ENCODE measurements at regions not wholly inside any gene's neighbourhood (a gene's known extent, or its start where the extent isn't known, plus 50 kb on each side); places are given as distances from the start of the nearest gene placed in this dataset.

DNA sequence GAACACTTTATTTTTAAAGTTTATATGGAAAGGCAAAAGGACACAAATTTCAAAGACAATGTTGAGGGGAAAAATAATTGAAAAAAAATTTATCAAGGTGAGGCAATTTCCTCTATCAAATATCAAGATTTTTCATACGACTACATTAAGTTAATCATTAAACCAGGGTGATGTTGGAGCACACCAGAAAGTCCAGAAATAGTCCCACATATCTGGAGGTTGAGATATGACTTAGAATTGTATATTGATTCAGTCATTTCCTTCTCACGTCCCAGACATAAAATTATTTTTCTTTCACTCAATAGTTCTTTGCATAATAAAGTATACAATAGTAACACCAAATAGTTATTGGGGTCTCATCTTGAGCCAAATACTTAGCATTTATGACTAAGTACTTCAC is 605.1 kb downstream of the NUP35 start:
- H3K4me3 ChIP-seq = no peak overlapping the region
- intact Hi-C loops (cut with DNase I) = no loop called here
- TF ChIP-seq POLR2AphosphoS5 (IDR thresholded peaks at IDR 0.05) = no peak
- no peak for TF ChIP-seq POLR2A (IDR thresholded peaks at IDR 0.05; ENCODE audit: low read depth)
- TF ChIP-seq EP300 (IDR thresholded peaks at IDR 0.05) = no peak
- TF ChIP-seq CTCF (IDR thresholded peaks at IDR 0.05) = no peak
- no peaks in the 10 kb centered on the region for H3K4me1 ChIP-seq
- no peaks in the 10 kb centered on the region for H3K36me3 ChIP-seq
- no peaks in the 10 kb centered on the region for H3K27me3 ChIP-seq
- 45% methylated on average over 2 of the region's 2 CpGs for WGBS
- no peak overlapping the region for H3K27ac ChIP-seq (replicated peaks in 1 of 4)
- DNase-seq (ENCODE audit: extremely low spot score) = no peak
- H3K9me3 ChIP-seq = no peaks in the 10 kb centered on the region

- no peaks in the 10 kb centered on the region for H3K27me3 ChIP-seq
- no peaks in the 10 kb centered on the region for H3K4me1 ChIP-seq
- TF ChIP-seq CTCF (IDR thresholded peaks at IDR 0.05) (no peak), POLR2A (IDR thresholded peaks at IDR 0.05; ENCODE audit: low read depth) (no peak), POLR2AphosphoS5 (IDR thresholded peaks at IDR 0.05) (no peak), EP300 (IDR thresholded peaks at IDR 0.05) (no peak)
- H3K36me3 ChIP-seq = no peaks in the 10 kb centered on the region
- intact Hi-C loops (cut with DNase I) = no loop called here
- no peak for DNase-seq (ENCODE audit: extremely low spot score)
- 79% methylated on average over 2 of the region's 2 CpGs for WGBS
- H3K9me3 ChIP-seq = no peaks in the 10 kb centered on the region
- no peak overlapping the region for H3K4me3 ChIP-seq
- no peak overlapping the region for H3K27ac ChIP-seq (replicated peaks in 1 of 4)
Observed at GRCh38 chr2:183740241-183740640, 616.0 kb downstream of the NUP35 start.

GRCh38 chr2:183752571-183752970 is 628.3 kb downstream of the NUP35 start:
- H3K27ac ChIP-seq (replicated peaks in 1 of 4) = no peak overlapping the region
- H3K4me3 ChIP-seq = no peak overlapping the region
- 90% methylated on average over 3 of the region's 3 CpGs for WGBS
- H3K9me3 ChIP-seq = no peaks in the 10 kb centered on the region
- no peak for DNase-seq (ENCODE audit: extremely low spot score)
- no peaks in the 10 kb centered on the region for H3K27me3 ChIP-seq
- intact Hi-C loops (cut with DNase I) = no loop called here
- no peaks in the 10 kb centered on the region for H3K4me1 ChIP-seq
- no peaks in the 10 kb centered on the region for H3K36me3 ChIP-seq
- TF ChIP-seq POLR2A (IDR thresholded peaks at IDR 0.05; ENCODE audit: low read depth) = no peak
- TF ChIP-seq CTCF (IDR thresholded peaks at IDR 0.05) = no peak
- no peak for TF ChIP-seq POLR2AphosphoS5 (IDR thresholded peaks at IDR 0.05)

GRCh38 chr2:183759033-183759432 is 634.8 kb downstream of the NUP35 start:
- intact Hi-C loops (cut with DNase I) = no loop called here
- H3K36me3 ChIP-seq = no peaks in the 10 kb centered on the region
- H3K27ac ChIP-seq (replicated peaks in 1 of 4) = no peak overlapping the region
- TF ChIP-seq POLR2AphosphoS5 (IDR thresholded peaks at IDR 0.05) (no peak), CTCF (IDR thresholded peaks at IDR 0.05) (no peak), EP300 (IDR thresholded peaks at IDR 0.05) (no peak), POLR2A (IDR thresholded peaks at IDR 0.05; ENCODE audit: low read depth) (no peak)
- no peak for DNase-seq (ENCODE audit: extremely low spot score)
- H3K4me3 ChIP-seq = no peak overlapping the region
- H3K4me1 ChIP-seq = no peaks in the 10 kb centered on the region
- 62% methylated on average over 1 of the region's 1 CpG for WGBS
- no peaks in the 10 kb centered on the region for H3K27me3 ChIP-seq
- no peaks in the 10 kb centered on the region for H3K9me3 ChIP-seq

DNA sequence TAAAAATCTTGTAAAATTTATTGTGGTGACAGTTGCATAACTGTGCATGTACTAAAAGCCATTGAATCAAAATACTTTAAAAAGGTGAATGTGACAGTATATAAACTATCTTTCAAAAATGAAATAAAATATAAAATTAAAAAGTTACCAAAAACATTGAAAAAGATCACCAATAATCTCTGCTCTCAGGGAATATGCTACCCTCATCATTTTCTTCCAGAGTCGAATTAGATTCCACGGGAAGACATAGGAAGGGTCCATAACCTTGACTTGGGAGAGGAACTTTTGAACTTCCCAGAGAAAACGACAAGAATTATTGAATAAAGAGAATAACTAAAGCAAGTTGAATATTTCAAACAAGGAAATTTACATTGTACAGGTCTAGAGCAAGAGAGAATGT is 649.5 kb downstream of the NUP35 start:
- intact Hi-C loops (cut with DNase I) = no loop called here
- DNase-seq (ENCODE audit: extremely low spot score) = no peak
- 67% methylated on average over 3 of the region's 3 CpGs for WGBS
- no peaks in the 10 kb centered on the region for H3K4me1 ChIP-seq
- no peaks in the 10 kb centered on the region for H3K27me3 ChIP-seq
- no peaks in the 10 kb centered on the region for H3K36me3 ChIP-seq
- no peak for TF ChIP-seq EP300 (IDR thresholded peaks at IDR 0.05)
- TF ChIP-seq POLR2A (IDR thresholded peaks at IDR 0.05; ENCODE audit: low read depth) = no peak
- no peak for TF ChIP-seq CTCF (IDR thresholded peaks at IDR 0.05)
- no peak for TF ChIP-seq POLR2AphosphoS5 (IDR thresholded peaks at IDR 0.05)
- no peak overlapping the region for H3K27ac ChIP-seq (replicated peaks in 1 of 4)
- no peak overlapping the region for H3K4me3 ChIP-seq
- no peaks in the 10 kb centered on the region for H3K9me3 ChIP-seq

Data from esophagus muscularis mucosa (tissue), 4 donors.